T-cell (primary cell): ENCODE measurements at regions not wholly inside any gene's neighbourhood (a gene's known extent, or its start where the extent isn't known, plus 50 kb on each side); places are given as distances from the start of the nearest gene placed in this dataset.
A peak's percentile ranks its signal among the peaks of the same experiment; 100 is the strongest.

Source experiments
- ATAC-seq, 4 experiments: fragments of 200-7000 bp in 3 of 4; fragments of 150-1000 bp in 1 of 4; cut with Tn5 transposase; replicated peaks in 1 of 4; 1 replicate in 3 of 4; 2 replicates in 1 of 4; pipeline ENCODE4 v1.10.0; 2021; ENCODE audit warnings: moderate library complexity in 3 of 4, mild to moderate bottlenecking in 2 of 4, moderate number of reproducible peaks in 1 of 4
- CTCF ChIA-PET, 2 donors: fragments of 300-600 bp; sonication (Branson Sonifier 250); formaldehyde crosslinking; loops; one replicate each; lab custom pipeline; 2022; ENCODE audit warnings: antibody characterized with exemption in 2 of 2; lab: Charles Lee
- POLR2A ChIA-PET, 2 donors: fragments of 300-600 bp; sonication (Branson Sonifier 250); formaldehyde crosslinking; loops; one replicate each; lab custom pipeline; 2022; ENCODE audit warnings: antibody characterized with exemption in 2 of 2; lab: Charles Lee
- DNase-seq, 35 experiments: peaks; one replicate each; pipeline versions ENCODE4 v3.0.0 to v3.0.0-alpha.2; 2013 to 2023
- H3K27ac ChIP-seq: one replicate; pipeline ENCODE4 v1.5.1; 2013; ENCODE audit warnings: low read length
- H3K27me3 ChIP-seq, 2 experiments: replicated peaks in 1 of 2; 1 replicate in 1 of 2; 2 replicates in 1 of 2; pipeline versions ENCODE4 v1.6.1 to v1.7.0; 2013; ENCODE audit warnings: low read length in 1 of 2, mixed read lengths in 1 of 2; ENCODE audit not compliant: control insufficient read depth in 2 of 2, insufficient read depth in 2 of 2; ENCODE audit errors: extremely low read depth in 1 of 2
- H3K36me3 ChIP-seq, 2 donors: 1 replicate in 1 of 2; 2 replicates in 1 of 2; pipeline versions ENCODE4 v1.6.1 to v1.7.0; 2013; ENCODE audit warnings: low read length in 1 of 2; ENCODE audit not compliant: control insufficient read depth in 2 of 2, insufficient read depth in 1 of 2; ENCODE audit errors: extremely low read depth in 1 of 2
- H3K4me1 ChIP-seq, 2 experiments: 1 replicate in 1 of 2; 2 replicates in 1 of 2; pipeline versions ENCODE4 v1.6.1 to v1.7.0; 2013; ENCODE audit warnings: low read length in 2 of 2, mixed read lengths in 1 of 2; ENCODE audit not compliant: insufficient read depth in 2 of 2, control insufficient read depth in 1 of 2; ENCODE audit errors: extremely low read depth in 1 of 2
- H3K4me3 ChIP-seq, 2 donors: 1 replicate in 1 of 2; 2 replicates in 1 of 2; pipeline versions ENCODE4 v1.5.1 to v1.7.0; 2013; ENCODE audit warnings: mild to moderate bottlenecking in 2 of 2, low read length in 1 of 2, moderate library complexity in 1 of 2; ENCODE audit not compliant: control insufficient read depth in 1 of 2; ENCODE audit errors: extremely low read depth in 1 of 2
- H3K9me3 ChIP-seq: 2 replicates; pipeline ENCODE4 v1.7.0; 2013
- H3K27ac Mint-ChIP-seq, 2 donors: one replicate each; pipeline ENCODE4 v1.8.0; 2020 to 2021; ENCODE audit warnings: mild to moderate bottlenecking in 2 of 2, mixed read lengths in 2 of 2
- H3K27me3 Mint-ChIP-seq, 2 donors: one replicate each; pipeline ENCODE4 v1.8.0; 2021 to 2022; ENCODE audit warnings: mixed read lengths in 2 of 2
- H3K36me3 Mint-ChIP-seq: one replicate; pipeline ENCODE4 v1.8.0; 2021; ENCODE audit warnings: mixed read lengths
- H3K4me1 Mint-ChIP-seq, 3 donors: one replicate each; pipeline ENCODE4 v1.8.0; 2020 to 2022; ENCODE audit warnings: mixed read lengths in 3 of 3, mild to moderate bottlenecking in 1 of 3
- H3K4me3 Mint-ChIP-seq, 3 donors: one replicate each; pipeline ENCODE4 v1.8.0; 2020 to 2022; ENCODE audit warnings: mild to moderate bottlenecking in 3 of 3, mixed read lengths in 3 of 3, moderate library complexity in 3 of 3
- H3K9me3 Mint-ChIP-seq, 3 donors: one replicate each; pipeline ENCODE4 v1.8.0; 2020 to 2022; ENCODE audit warnings: mixed read lengths in 3 of 3
- WGBS: methylation state at CpG from one replicate; pipeline ENCODE4 v1.1.5; 2013; ENCODE audit warnings: missing lambda C conversion rate; ENCODE audit not compliant: insufficient coverage; 5-methylcytosine and 5-hydroxymethylcytosine counted together

- no peak for ATAC-seq
- no peaks in the 10 kb centered on the region for H3K27me3 Mint-ChIP-seq
- CTCF ChIA-PET, result interaction anchor here (0.6 to 4.0 kb wide), 4 partner anchors 41 to 273 kb away, joined by 3 to 12 read pairs (median 3); no protein-coding TSS in a partner anchor
- POLR2A ChIA-PET, result interaction anchor here in 1 of 2 donors (1.1 kb wide), 1 partner anchor 59 kb away, joined by 3 read pairs; no protein-coding TSS in a partner anchor
- peaks cover 30 to 62% of the 10 kb centered on the region in 2 experiments for H3K4me1 ChIP-seq
- H3K4me3 Mint-ChIP-seq, result peak overlapping the region in 1 of 3 donors; percentile 54
- no peaks in the 10 kb centered on the region for H3K9me3 ChIP-seq
- no peaks in the 10 kb centered on the region for H3K36me3 ChIP-seq
- no peak overlapping the region for H3K4me3 ChIP-seq
- 96% methylated on average over 3 of the region's 3 CpGs for WGBS
- DNase-seq, result no peak
- H3K36me3 Mint-ChIP-seq, result peaks cover 6% of the 10 kb centered on the region
- no peaks in the 10 kb centered on the region for H3K27me3 ChIP-seq
- H3K4me1 Mint-ChIP-seq, result peaks cover 70 to 79% (median 77%) of the 10 kb centered on the region in 3 donors
- H3K9me3 Mint-ChIP-seq, result peaks cover 3 to 21% (median 8%) of the 10 kb centered on the region in 3 donors
- H3K27ac Mint-ChIP-seq, result peak overlapping the region; percentile 77 to 87
- no peak overlapping the region for H3K27ac ChIP-seq
Observed at GRCh38 chr3:18716821-18717220, 291.7 kb upstream of the SATB1 start.

- ChIA-PET CTCF (interaction anchor here (0.6 to 4.0 kb wide), 4 partner anchors 42 to 274 kb away, joined by 3 to 12 read pairs (median 3); no protein-coding TSS in a partner anchor), POLR2A (interaction anchor here (0.6 to 1.1 kb wide), 4 partner anchors 10 to 218 kb away, joined by 3 to 4 read pairs (median 3); no protein-coding TSS in a partner anchor)
- DNase-seq (no peak), ATAC-seq (peak in 1 of 4 experiments; percentile 46)
- Mint-ChIP-seq H3K27me3 (no peaks in the 10 kb centered on the region), H3K36me3 (peaks cover 6% of the 10 kb centered on the region), H3K4me3 (peak overlapping the region in 2 of 3 donors; percentile 0 to 54), H3K4me1 (peaks cover 72 to 79% (median 77%) of the 10 kb centered on the region in 3 donors), H3K9me3 (peaks cover 3 to 21% (median 8%) of the 10 kb centered on the region in 3 donors), H3K27ac (peak overlapping the region; percentile 77 to 87)
- Histone ChIP-seq H3K9me3 (no peaks in the 10 kb centered on the region), H3K36me3 (no peaks in the 10 kb centered on the region), H3K27ac (peak overlapping the region; percentile 50), H3K4me3 (no peak overlapping the region), H3K27me3 (no peaks in the 10 kb centered on the region), H3K4me1 (peaks cover 30 to 61% of the 10 kb centered on the region in 2 experiments)
- 33% methylated on average over 2 of the region's 2 CpGs for WGBS
Observed at GRCh38 chr3:18716101-18716500, 291.0 kb upstream of the SATB1 start.

- H3K27me3 ChIP-seq, result no peaks in the 10 kb centered on the region
- H3K4me3 Mint-ChIP-seq, result peak overlapping the region in 1 of 3 donors; percentile 54
- H3K36me3 ChIP-seq, result no peaks in the 10 kb centered on the region
- peaks cover 6% of the 10 kb centered on the region for H3K36me3 Mint-ChIP-seq
- ChIA-PET POLR2A (no interaction called here), CTCF (interaction anchor here (0.7 to 4.0 kb wide), 2 partner anchors 9 to 43 kb away, joined by 3 to 12 read pairs; no protein-coding TSS in a partner anchor)
- ATAC-seq (no peak), DNase-seq (no peak)
- no peak overlapping the region for H3K4me3 ChIP-seq
- no peaks in the 10 kb centered on the region for H3K27me3 Mint-ChIP-seq
- H3K27ac ChIP-seq, result peak overlapping the region; percentile 50
- peak overlapping the region; percentile 77 to 87 for H3K27ac Mint-ChIP-seq
- H3K9me3 ChIP-seq, result no peaks in the 10 kb centered on the region
- H3K4me1 ChIP-seq, result peaks cover 30 to 61% of the 10 kb centered on the region in 2 experiments
- H3K4me1 Mint-ChIP-seq, result peaks cover 67 to 72% (median 71%) of the 10 kb centered on the region in 3 donors
- H3K9me3 Mint-ChIP-seq, result peaks cover 3 to 16% (median 8%) of the 10 kb centered on the region in 3 donors
Observed at GRCh38 chr3:18715208-18715607, 290.1 kb upstream of the SATB1 start.

GRCh38 chr3:18713577-18713951, 288.4 kb upstream of the SATB1 start:
- no CpG with 5 or more reads among the region's 2 CpGs for WGBS
- CTCF ChIA-PET, result interaction anchor here in 1 of 2 donors (1.1 kb wide), 2 partner anchors 44 to 154 kb away, joined by 4 to 8 read pairs; no protein-coding TSS in a partner anchor
- peaks cover 2% of the 10 kb centered on the region for H3K36me3 Mint-ChIP-seq
- H3K4me1 ChIP-seq, result peaks cover 30 to 59% of the 10 kb centered on the region in 2 experiments
- H3K27me3 Mint-ChIP-seq, result no peaks in the 10 kb centered on the region
- DNase-seq, result no peak
- H3K27ac ChIP-seq, result peak overlapping the region; percentile 62
- peak overlapping the region; percentile 90 for H3K27ac Mint-ChIP-seq
- no peaks in the 10 kb centered on the region for H3K9me3 ChIP-seq
- no peaks in the 10 kb centered on the region for H3K36me3 ChIP-seq
- no peak for ATAC-seq
- peaks cover 0 to 7% (median 3%) of the 10 kb centered on the region in 3 donors for H3K9me3 Mint-ChIP-seq
- POLR2A ChIA-PET, result interaction anchor here in 1 of 2 donors (0.6 kb wide), 1 partner anchor 291 kb away, joined by 3 read pairs; no protein-coding TSS in a partner anchor
- H3K27me3 ChIP-seq, result no peaks in the 10 kb centered on the region
- H3K4me3 ChIP-seq, result no peak overlapping the region
- peaks cover 70 to 72% (median 70%) of the 10 kb centered on the region in 3 donors for H3K4me1 Mint-ChIP-seq
- peak overlapping the region in 1 of 3 donors; percentile 61 for H3K4me3 Mint-ChIP-seq

GRCh38 chr3:18712713-18713576, 287.8 kb upstream of the SATB1 start:
- peak overlapping the region in 1 of 2 donors; percentile 54 for H3K4me3 ChIP-seq
- POLR2A ChIA-PET, result interaction anchor here (0.6 to 0.7 kb wide), 4 partner anchors 17 to 1872 kb away, joined by 3 to 4 read pairs (median 3); no protein-coding TSS in a partner anchor
- H3K9me3 Mint-ChIP-seq, result peaks cover 0 to 6% (median 3%) of the 10 kb centered on the region in 3 donors

GRCh38 chr3:18704326-18704725, 279.2 kb upstream of the SATB1 start:
- Histone ChIP-seq H3K27ac (no peak overlapping the region), H3K9me3 (peaks cover 6% of the 10 kb centered on the region), H3K27me3 (no peaks in the 10 kb centered on the region), H3K4me1 (no peaks in the 10 kb centered on the region), H3K36me3 (no peaks in the 10 kb centered on the region), H3K4me3 (no peak overlapping the region)
- CTCF ChIA-PET, result interaction anchor here in 1 of 2 donors (0.7 kb wide), 1 partner anchor 145 kb away, joined by 4 read pairs; no protein-coding TSS in a partner anchor
- ATAC-seq, result no peak
- H3K4me1 Mint-ChIP-seq, result peaks cover 2 to 11% (median 3%) of the 10 kb centered on the region in 3 donors
- H3K4me3 Mint-ChIP-seq, result no peak overlapping the region
- H3K27ac Mint-ChIP-seq, result no peak overlapping the region
- POLR2A ChIA-PET, result no interaction called here
- H3K27me3 Mint-ChIP-seq, result no peaks in the 10 kb centered on the region
- H3K9me3 Mint-ChIP-seq, result peaks cover 10 to 31% (median 13%) of the 10 kb centered on the region in 3 donors
- no peak for DNase-seq
- H3K36me3 Mint-ChIP-seq, result peaks cover 21% of the 10 kb centered on the region

More at GRCh38 chr3:18712713-18713576, 287.8 kb upstream of the SATB1 start:
- Histone ChIP-seq H3K36me3 (no peaks in the 10 kb centered on the region), H3K9me3 (no peaks in the 10 kb centered on the region), H3K27me3 (no peaks in the 10 kb centered on the region), H3K27ac (peak overlapping the region; percentile 62), H3K4me1 (peaks cover 30 to 54% of the 10 kb centered on the region in 2 experiments)
- Mint-ChIP-seq H3K4me1 (peaks cover 65 to 66% (median 65%) of the 10 kb centered on the region in 3 donors), H3K27me3 (no peaks in the 10 kb centered on the region), H3K4me3 (peak overlapping the region; percentile 15 to 61 (median 21)), H3K27ac (peak overlapping the region; percentile 90), H3K36me3 (peaks cover under 1% of the 10 kb centered on the region)
- CTCF ChIA-PET, result interaction anchor here (0.6 to 1.1 kb wide), 6 partner anchors 13 to 1863 kb away, joined by 3 to 8 read pairs (median 4); no protein-coding TSS in a partner anchor
- WGBS, result 49% methylated on average over 5 of the region's 6 CpGs
- ATAC-seq (peak; percentile 81 to 93 (median 88)), DNase-seq (peak in 8 of 35 experiments; percentile 3 to 52 (median 14))
